T47D (cell line): ENCODE measurements at regions not wholly inside any gene's neighbourhood (a gene's known extent, or its start where the extent isn't known, plus 50 kb on each side); places are given as distances from the start of the nearest gene placed in this dataset.

ENCODE experiments used
- DNase-seq, 2 experiments: peaks; one replicate each; pipeline versions ENCODE4 v3.0.0 to v3.0.0-alpha.2; 2011 to 2012; ENCODE audit warnings: low read depth in 1 of 2, low spot score in 1 of 2
- JUND ChIP-seq: IDR thresholded peaks from 2 replicates; pipeline ENCODE4 v1.6.1; 2012; ENCODE audit warnings: low read depth
- in situ Hi-C: cut with HindIII; loops from 2 replicates; pipeline ENCODE4 v1.10.0; 2016; ENCODE audit warnings: low sequenced_read_pairs, low pct_unique_long_range_greater_than_20kb

GRCh38 chr5:2176581-2176980, 293.9 kb upstream of the IRX4 start:
- TF ChIP-seq JUND, result no peak
- in situ Hi-C loops, result no loop called here

DNA sequence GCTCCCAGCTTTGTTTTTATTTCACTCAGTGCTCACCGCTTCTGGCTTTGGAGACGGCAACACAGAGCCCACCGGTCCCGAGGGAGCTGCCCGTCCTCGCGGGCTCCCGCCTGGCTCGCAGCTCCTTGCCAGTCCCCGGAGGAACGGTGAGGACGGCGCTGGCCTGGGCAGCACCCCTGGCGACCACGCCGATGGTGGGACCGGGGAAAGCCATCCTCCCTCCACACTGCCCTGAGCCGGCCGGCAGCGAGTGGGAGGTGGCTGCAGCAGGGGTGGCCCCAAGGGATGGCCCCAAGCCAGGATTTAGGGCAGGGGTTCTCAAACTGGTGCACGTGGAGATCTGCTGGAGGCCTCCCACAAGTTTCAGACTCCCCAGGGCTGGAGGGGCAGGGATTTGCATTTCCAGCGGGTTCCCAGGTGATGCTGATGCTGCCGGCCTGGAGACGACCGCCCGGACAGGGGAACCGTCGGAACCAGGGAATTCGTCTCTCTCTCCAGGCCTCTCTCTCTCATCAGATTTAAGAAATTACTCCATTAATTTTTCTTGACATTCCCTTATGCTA, 293.2 kb upstream of the IRX4 start:
- in situ Hi-C loops, result no loop called here
- no peak for DNase-seq
- no peak for TF ChIP-seq JUND

More at GRCh38 chr5:2176581-2176980, 293.9 kb upstream of the IRX4 start:
- no peak for DNase-seq

DNA sequence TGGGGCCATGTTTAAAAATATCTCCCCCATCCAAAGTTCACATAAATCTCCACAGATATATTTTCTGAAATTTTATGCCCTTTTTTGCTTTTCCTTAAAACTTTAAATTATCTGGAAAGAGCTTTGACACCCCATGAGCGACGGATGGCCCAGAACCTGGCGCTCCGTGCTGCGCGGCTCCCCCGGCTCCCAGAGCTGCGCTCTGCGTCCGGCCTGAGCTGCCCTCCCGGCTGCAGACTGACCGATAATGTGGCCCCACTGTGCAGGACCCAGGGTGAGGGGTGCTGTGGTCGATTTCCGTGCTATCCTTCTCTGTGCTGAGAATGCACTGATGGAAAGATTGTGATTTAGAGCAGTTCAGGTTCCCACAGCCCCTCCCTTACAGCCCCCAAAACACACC, 292.3 kb upstream of the IRX4 start:
- no peak for TF ChIP-seq JUND
- in situ Hi-C loops, result no loop called here
- DNase-seq, result no peak

DNA sequence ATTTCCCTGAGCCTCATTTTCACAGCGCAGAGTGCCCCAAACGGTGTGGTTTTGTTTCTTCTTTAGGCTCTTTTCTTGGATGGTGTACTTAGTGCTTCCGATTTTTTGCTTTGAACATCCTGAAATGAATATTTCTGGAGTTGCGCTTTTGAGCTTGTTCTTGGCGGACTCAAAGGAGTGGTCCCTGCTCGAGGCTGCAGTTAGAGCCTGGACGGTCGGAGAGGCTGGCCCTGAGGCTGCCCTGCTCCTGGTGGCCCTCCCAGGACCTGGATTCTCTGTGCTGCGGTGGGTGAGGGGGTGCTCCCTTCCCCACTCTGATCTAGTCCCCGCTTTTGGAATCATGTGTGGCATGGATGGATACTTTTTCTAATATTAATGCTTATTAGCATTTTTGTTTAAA, 291.8 kb upstream of the IRX4 start:
- in situ Hi-C loops, result no loop called here
- TF ChIP-seq JUND, result no peak
- no peak for DNase-seq

DNA sequence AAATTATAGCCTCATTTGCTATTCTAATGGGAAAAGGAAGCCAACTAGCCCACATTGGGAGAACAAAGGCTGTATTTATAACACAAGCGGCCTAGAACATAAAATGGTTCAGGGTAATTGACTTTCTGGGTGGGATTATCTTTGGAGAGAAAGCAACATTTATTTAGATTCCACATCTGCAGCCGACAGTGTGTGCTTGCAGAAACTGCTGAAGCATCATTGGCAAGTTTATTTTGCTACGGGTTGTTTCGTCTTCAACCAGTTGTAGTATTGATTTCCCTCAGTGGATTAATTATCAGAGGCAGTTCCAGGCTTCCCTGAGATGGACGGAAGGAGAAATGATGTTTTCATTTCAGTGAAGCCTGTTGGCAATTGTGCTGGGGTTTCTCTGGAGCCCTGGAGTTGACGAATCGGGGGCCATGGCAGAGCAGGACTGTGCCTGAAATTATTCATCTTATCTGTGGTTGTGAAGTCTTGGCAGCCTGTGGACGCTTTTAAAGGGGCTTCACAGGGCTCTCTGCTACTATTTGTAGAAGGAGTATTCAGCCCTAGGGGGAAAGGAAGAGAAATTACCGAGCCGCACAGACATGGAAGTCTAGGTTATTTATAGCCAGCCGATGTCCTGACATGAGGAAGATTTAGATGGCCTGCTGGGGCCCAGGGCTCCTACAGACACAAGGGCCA, 290.6 kb upstream of the IRX4 start:
- no peak for TF ChIP-seq JUND
- in situ Hi-C loops, result no loop called here
- no peak for DNase-seq

DNA sequence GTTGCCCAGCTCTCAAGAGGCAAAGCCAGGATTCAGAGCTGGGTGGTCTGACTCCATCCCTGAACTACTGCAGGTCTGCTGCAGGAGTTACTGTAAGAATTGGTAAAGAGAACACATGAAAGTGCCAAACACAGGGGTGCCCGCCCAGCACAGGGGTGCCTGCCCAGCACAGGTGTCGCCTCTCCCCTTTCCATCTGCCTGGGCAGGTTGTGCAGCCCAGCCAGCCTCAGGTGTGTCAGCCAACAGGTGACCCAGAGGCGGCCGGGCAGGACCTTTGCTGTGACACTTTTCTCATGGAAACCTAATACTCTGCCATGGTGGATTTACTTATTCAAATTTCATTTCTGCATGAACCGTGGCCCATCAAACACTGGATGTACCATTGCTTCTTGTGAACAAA, 289.7 kb upstream of the IRX4 start:
- no peak for DNase-seq
- no peak for TF ChIP-seq JUND
- in situ Hi-C loops, result no loop called here

GRCh38 chr5:2170761-2171160, 288.0 kb upstream of the IRX4 start:
- DNase-seq, result no peak
- TF ChIP-seq JUND, result no peak
- in situ Hi-C loops, result no loop called here

- no peak for TF ChIP-seq JUND
- in situ Hi-C loops, result no loop called here
Measured at GRCh38 chr5:2169850-2170760, 287.4 kb upstream of the IRX4 start.

GRCh38 chr5:2169430-2169808, 286.7 kb upstream of the IRX4 start:
- no peak for DNase-seq
- in situ Hi-C loops, result no loop called here
- TF ChIP-seq JUND, result no peak

More at GRCh38 chr5:2169850-2170760, 287.4 kb upstream of the IRX4 start:
- no peak for DNase-seq

DNA sequence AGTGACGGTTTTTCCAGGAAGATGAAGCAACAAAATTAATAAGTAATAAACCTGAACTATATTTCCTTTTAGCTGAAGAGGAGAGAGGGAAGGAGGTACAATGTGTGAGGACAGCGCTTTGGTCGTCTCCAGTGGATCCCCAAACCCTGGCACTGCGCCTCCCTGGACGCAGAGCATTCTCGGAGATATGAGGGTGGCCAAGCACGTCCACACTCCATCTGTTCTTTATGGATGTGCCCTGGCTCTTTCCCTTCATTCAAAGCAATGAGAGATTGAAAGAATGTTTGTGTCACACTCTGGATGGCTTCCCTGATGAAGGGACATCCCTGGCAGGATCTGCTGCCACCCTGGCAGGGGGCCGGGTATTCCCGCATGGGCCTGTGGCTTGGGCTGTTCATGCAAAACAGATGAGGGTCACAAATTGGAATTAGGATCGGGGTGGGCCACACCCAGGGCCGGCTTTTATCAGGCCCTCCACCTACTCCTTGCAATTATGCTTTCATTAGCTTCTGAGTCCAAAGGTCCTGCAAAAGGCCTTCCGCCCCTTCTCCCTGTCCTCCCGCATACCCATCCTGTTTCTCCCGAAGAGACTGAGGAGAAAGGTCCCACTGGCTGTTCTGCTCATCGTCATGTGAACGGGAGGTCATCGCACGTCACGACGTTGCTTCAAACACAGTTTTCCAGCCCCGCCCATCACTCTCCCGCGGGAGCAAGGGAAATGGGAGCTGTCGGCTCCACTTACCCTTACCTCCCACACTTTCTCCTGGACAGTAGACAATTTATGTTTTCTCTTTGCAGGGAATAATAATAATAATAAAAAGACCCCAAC, 286.1 kb upstream of the IRX4 start:
- no peak for DNase-seq
- in situ Hi-C loops, result no loop called here
- no peak for TF ChIP-seq JUND

DNA sequence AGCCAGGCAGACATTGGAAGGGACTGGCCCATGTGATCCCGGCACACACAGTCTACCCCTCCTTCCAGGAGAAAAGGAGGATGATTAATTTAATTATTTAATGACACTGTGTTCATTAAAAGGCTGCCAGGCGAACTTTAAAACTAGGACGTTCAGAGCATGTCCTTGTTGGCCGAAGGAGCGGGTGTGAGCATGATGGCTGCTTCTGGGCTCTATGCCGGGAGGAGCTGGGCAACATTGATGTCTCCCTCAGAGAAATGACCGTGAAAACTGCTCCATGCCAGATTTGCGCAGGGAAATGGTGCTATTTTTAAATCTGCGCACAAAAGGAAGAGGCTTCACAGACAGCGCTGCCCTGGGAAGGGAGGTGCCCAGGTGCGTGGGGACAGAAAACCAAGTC, 284.9 kb upstream of the IRX4 start:
- no peak for TF ChIP-seq JUND
- no peak for DNase-seq
- in situ Hi-C loops, result no loop called here

- TF ChIP-seq JUND, result no peak
- DNase-seq, result no peak
- in situ Hi-C loops, result no loop called here
Measured at GRCh38 chr5:2166979-2167377, 284.3 kb upstream of the IRX4 start.
